ENCODE measurements at regions not wholly inside any gene's neighbourhood (a gene's known extent, or its start where the extent isn't known, plus 50 kb on each side); places are given as distances from the start of the nearest gene placed in this dataset.
"Not testable (repeated sequence)": the region's sequence is repeated elsewhere in the genome, so short reads cannot be mapped to it uniquely, and the experiment has no call there.

DNA sequence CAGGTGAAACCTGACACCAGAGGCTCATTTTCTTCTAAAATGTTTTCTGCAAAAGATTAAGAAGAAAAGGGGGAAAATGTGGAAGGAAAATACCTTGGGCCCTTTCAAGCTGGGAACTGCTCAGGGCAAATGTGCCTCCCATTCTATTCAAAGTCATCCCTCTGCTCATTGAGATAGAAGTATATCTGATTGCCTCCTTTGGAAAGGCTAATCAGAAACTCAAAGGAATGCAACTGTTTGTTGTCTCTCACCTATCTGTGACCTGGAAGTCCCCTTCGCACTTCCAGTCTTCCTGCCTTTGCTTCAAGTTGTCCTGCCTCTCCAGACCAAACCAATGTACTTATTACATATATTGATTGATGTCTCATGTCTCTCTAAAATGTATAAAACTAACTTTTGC is 102.4 kb upstream of the MAP3K4 start:
- not testable (repeated sequence) for TF ChIP-seq GABPA (IDR thresholded peaks at IDR 0.05 in 1 of 2, conservative IDR thresholded peaks at IDR 0.05 in 1 of 2)
- TF ChIP-seq, protein P1, sequence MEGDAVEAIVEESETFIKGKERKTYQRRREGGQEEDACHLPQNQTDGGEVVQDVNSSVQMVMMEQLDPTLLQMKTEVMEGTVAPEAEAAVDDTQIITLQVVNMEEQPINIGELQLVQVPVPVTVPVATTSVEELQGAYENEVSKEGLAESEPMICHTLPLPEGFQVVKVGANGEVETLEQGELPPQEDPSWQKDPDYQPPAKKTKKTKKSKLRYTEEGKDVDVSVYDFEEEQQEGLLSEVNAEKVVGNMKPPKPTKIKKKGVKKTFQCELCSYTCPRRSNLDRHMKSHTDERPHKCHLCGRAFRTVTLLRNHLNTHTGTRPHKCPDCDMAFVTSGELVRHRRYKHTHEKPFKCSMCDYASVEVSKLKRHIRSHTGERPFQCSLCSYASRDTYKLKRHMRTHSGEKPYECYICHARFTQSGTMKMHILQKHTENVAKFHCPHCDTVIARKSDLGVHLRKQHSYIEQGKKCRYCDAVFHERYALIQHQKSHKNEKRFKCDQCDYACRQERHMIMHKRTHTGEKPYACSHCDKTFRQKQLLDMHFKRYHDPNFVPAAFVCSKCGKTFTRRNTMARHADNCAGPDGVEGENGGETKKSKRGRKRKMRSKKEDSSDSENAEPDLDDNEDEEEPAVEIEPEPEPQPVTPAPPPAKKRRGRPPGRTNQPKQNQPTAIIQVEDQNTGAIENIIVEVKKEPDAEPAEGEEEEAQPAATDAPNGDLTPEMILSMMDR (IDR thresholded peaks at IDR 0.05; ENCODE audit: low read depth, low read length, missing input control): not testable (repeated sequence)
